ENCODE measurements at regions not wholly inside any gene's neighbourhood (a gene's known extent, or its start where the extent isn't known, plus 50 kb on each side); places are given as distances from the start of the nearest gene placed in this dataset.

- no peak overlapping the region for H3K4me2 ChIP-seq (ENCODE audit: insufficient read depth, low read length)
- DNase-seq (ENCODE audit: insufficient read length, low spot score, missing footprints) = no peak
- no peaks in the 10 kb centered on the region for H3K36me3 ChIP-seq (ENCODE audit: insufficient read depth, low read length)
- H3K9me3 ChIP-seq (ENCODE audit: low read depth, low read length) = no peaks in the 10 kb centered on the region
- H4K20me1 ChIP-seq (ENCODE audit: insufficient read depth, low read length) = no peaks in the 10 kb centered on the region
- H2AFZ ChIP-seq (ENCODE audit: low read length) = no peak overlapping the region
- H3K27ac ChIP-seq (ENCODE audit: low read depth, low read length) = no peak overlapping the region
- TF ChIP-seq CTCF (IDR thresholded peaks at IDR 0.05; ENCODE audit: extremely low read depth, low read depth, low read length) = no peak
- H3K79me2 ChIP-seq (ENCODE audit: insufficient read depth, low read length) = no peaks in the 10 kb centered on the region
- H3K27me3 ChIP-seq (ENCODE audit: insufficient read depth, low read length) = peaks cover 5% of the 10 kb centered on the region
- H3K4me1 ChIP-seq (ENCODE audit: insufficient read depth, low read length) = no peaks in the 10 kb centered on the region
- H3K4me3 ChIP-seq (ENCODE audit: insufficient read depth, low read length) = no peak overlapping the region
Observed at GRCh38 chr6:149249370-149250357, 67.8 kb upstream of the TAB2 start.

GRCh38 chr6:149250951-149251350 lies 66.6 kb upstream of the TAB2 start:
- Histone ChIP-seq H3K79me2 (ENCODE audit: insufficient read depth, low read length) (no peaks in the 10 kb centered on the region), H3K4me3 (ENCODE audit: insufficient read depth, low read length) (no peak overlapping the region), H3K27me3 (ENCODE audit: insufficient read depth, low read length) (peaks cover 5% of the 10 kb centered on the region), H3K9me3 (ENCODE audit: low read depth, low read length) (no peaks in the 10 kb centered on the region), H2AFZ (ENCODE audit: low read length) (no peak overlapping the region), H3K4me1 (ENCODE audit: insufficient read depth, low read length) (no peaks in the 10 kb centered on the region), H3K4me2 (ENCODE audit: insufficient read depth, low read length) (no peak overlapping the region), H3K36me3 (ENCODE audit: insufficient read depth, low read length) (no peaks in the 10 kb centered on the region), H3K27ac (ENCODE audit: low read depth, low read length) (no peak overlapping the region), H4K20me1 (ENCODE audit: insufficient read depth, low read length) (no peaks in the 10 kb centered on the region)
- no peak for TF ChIP-seq CTCF (IDR thresholded peaks at IDR 0.05; ENCODE audit: extremely low read depth, low read depth, low read length)
- no peak for DNase-seq (ENCODE audit: insufficient read length, low spot score, missing footprints)

- Histone ChIP-seq H3K27me3 (ENCODE audit: insufficient read depth, low read length) (peaks cover 5% of the 10 kb centered on the region), H2AFZ (ENCODE audit: low read length) (no peak overlapping the region)
- no peak for TF ChIP-seq CTCF (IDR thresholded peaks at IDR 0.05; ENCODE audit: extremely low read depth, low read depth, low read length)
Observed at GRCh38 chr6:149252622-149253021, 64.9 kb upstream of the TAB2 start.

GRCh38 chr6:149254253-149254652 lies 63.3 kb upstream of the TAB2 start:
- Histone ChIP-seq H3K36me3 (ENCODE audit: insufficient read depth, low read length) (no peaks in the 10 kb centered on the region), H4K20me1 (ENCODE audit: insufficient read depth, low read length) (no peaks in the 10 kb centered on the region), H3K4me3 (ENCODE audit: insufficient read depth, low read length) (no peak overlapping the region), H3K4me1 (ENCODE audit: insufficient read depth, low read length) (no peaks in the 10 kb centered on the region), H3K79me2 (ENCODE audit: insufficient read depth, low read length) (no peaks in the 10 kb centered on the region), H3K9me3 (ENCODE audit: low read depth, low read length) (no peaks in the 10 kb centered on the region), H2AFZ (ENCODE audit: low read length) (no peak overlapping the region), H3K27ac (ENCODE audit: low read depth, low read length) (no peak overlapping the region), H3K4me2 (ENCODE audit: insufficient read depth, low read length) (no peak overlapping the region), H3K27me3 (ENCODE audit: insufficient read depth, low read length) (peaks cover 5% of the 10 kb centered on the region)
- DNase-seq (ENCODE audit: insufficient read length, low spot score, missing footprints) = no peak
- no peak for TF ChIP-seq CTCF (IDR thresholded peaks at IDR 0.05; ENCODE audit: extremely low read depth, low read depth, low read length)

More at GRCh38 chr6:149252622-149253021, 64.9 kb upstream of the TAB2 start:
- no peak overlapping the region for H3K27ac ChIP-seq (ENCODE audit: low read depth, low read length)
- H4K20me1 ChIP-seq (ENCODE audit: insufficient read depth, low read length) = no peaks in the 10 kb centered on the region
- no peaks in the 10 kb centered on the region for H3K36me3 ChIP-seq (ENCODE audit: insufficient read depth, low read length)
- no peak for DNase-seq (ENCODE audit: insufficient read length, low spot score, missing footprints)
- no peak overlapping the region for H3K4me2 ChIP-seq (ENCODE audit: insufficient read depth, low read length)
- no peaks in the 10 kb centered on the region for H3K9me3 ChIP-seq (ENCODE audit: low read depth, low read length)
- no peaks in the 10 kb centered on the region for H3K4me1 ChIP-seq (ENCODE audit: insufficient read depth, low read length)
- H3K4me3 ChIP-seq (ENCODE audit: insufficient read depth, low read length) = no peak overlapping the region
- H3K79me2 ChIP-seq (ENCODE audit: insufficient read depth, low read length) = no peaks in the 10 kb centered on the region

Measured in osteoblast (primary cell).